ENCODE measurements at regions not wholly inside any gene's neighbourhood (a gene's known extent, or its start where the extent isn't known, plus 50 kb on each side); places are given as distances from the start of the nearest gene placed in this dataset.

DNA sequence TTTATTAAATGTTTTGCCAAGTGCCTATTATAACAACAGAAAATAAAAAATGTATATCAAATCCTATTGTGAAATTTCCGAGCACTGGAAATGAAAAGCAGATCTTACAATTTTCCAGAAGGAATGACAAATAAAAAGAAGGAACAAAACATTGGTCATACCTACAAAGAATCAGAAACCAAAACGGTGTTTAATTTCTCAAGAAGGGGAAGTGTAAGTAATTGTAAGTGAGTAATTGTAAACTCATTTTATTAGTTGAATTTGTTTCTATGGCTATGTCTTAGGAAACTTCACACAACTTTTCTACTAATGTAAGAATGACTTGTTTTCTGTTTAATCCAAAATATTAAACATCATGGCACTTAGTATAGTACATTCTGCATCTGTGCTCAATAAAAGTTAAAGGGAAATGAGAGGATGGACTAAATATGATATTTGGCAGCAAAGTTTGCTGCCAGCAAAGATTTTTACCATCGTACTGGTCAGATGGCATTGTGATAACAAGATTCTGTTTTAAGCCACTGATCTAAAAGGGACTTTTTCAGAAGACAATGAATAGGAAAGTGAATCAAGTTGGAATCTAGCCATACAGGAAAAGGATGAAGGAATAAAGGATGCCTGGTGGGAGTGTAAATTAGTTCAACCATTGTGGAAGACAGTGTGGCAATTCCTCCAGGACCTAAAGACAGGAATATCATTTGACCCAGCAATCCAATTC lies 232.4 kb downstream of the NFKBIZ start:
- DNase-seq (ENCODE audit: low read depth, low spot score): no peak

DNA sequence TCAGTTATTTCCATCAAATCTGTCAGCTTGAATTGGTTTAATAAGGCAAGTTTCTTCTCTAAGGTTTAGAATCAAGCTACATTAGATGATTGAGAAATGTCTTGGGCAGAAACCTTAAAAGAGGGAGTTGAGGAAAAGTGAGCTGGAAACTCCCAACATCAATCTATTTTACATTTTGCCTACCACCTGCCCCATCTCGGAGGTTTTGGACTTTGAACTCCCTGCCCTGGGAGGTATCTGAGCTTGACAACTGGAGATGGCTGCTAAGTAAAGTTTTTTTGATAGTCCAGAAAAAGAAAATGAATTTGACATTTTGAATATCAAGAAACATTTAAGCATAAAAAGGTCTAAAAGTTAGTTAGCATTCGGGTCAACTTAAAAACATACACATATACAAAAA lies 234.2 kb downstream of the NFKBIZ start:
- no peak for DNase-seq (ENCODE audit: low read depth, low spot score)

DNA sequence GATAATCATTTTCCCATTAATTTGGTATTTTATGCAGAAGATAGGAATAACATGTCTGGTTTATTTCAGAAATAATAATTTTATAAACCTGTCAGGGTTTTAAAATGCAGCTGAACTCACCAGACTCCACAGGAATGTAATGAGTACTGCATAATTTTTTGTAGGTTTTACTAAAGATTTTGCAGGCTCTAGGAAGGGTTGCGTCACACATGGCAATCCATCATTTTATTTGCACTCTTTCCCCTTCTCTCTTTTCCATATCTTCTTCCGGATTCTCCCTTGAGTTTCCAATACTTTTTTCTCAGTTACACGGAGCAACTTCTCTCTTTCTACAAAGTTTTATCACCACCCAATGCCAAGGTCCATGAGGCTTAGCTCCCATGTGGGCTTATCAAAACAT lies 234.7 kb downstream of the NFKBIZ start:
- DNase-seq (ENCODE audit: low read depth, low spot score): no peak

DNA sequence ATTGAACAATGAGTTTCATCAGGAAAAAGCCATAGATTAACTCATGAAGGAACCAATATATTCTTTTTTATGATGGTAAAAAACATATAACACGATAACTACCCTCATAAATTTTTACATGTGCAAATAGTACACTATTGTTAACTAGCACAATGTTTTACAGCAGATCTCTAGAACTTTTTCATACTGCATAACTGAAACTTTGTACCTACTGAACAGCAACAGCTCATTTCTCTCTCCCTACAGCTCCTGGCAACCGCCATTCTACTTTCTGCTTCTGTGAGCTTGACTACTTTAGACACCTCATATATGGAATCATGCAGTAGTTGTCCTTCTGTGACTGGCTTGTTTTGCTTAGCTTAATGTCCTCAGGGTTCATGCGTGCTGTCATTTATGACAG lies 235.4 kb downstream of the NFKBIZ start:
- no peak for DNase-seq (ENCODE audit: low read depth, low spot score)

DNA sequence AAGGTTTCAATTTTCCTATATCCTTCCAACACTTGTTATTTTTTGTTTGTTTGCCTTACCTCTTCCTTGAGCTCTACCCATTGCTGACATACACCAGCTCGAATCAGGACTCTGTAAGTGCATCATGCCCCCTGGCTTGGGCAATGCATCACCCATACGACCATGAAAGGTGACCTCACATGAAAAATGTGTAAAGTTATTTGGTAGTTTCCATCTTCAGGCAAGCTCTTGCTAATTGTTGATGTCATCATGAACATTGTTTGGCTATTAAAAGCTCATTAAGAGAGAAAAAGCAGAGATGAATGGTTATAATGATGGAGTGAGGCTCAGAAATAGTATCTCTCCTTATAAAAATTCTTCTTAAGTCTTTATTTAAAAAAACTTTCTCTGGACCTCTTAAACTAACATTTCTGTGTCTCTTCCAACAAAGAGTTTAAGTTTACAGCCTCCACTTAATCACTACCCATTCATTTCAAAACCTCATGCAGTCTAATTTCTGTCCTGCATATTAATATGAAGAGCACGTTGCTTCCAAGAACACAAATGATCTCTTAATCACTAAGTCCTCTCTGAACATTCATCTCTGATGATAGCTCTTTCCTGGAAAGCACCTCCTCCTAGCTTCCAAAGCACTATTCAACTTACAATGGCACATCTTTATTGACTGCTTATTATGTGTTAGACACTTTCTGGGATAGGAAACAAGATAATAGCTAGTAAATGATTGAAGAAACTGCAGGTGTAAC lies 236.3 kb downstream of the NFKBIZ start:
- no peak for DNase-seq (ENCODE audit: low read depth, low spot score)

DNA sequence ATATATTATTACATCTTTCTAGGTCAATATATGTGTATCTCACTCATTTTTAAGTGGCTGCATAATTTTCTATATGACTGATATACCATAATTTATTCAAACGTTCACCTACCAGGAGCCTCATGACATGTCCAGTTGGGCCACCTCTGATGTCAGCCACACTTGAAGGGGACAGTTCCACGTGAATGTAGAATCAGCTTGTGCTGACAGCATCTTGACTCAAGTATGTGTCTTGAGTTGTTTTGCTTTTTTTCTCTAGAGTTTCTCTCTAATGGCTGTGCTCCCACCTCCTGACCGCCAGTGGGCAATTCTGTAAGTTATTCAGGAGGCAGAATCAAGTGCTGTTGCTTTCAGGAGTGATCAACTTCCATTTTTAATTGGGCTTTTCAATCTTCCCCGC lies 237.9 kb downstream of the NFKBIZ start:
- no peak for DNase-seq (ENCODE audit: low read depth, low spot score)

DNA sequence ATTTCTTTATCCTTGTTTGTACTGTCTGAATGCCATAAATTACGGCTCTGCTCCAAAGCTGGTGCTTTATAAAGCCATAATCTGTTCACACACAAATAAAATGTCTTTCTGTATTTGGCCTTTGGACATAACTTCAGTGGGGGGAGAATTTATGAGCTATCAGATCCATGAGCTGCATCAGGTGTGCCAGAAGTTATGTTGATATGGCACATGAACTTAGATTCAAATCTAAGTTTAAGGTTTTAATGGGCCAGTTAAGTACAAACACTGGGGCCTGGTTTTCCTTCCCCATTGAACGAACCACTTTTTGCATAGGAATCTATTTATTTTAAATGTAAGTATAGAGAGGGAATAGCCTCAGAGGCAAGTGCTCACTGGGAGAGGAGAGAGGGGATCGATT lies 239.9 kb downstream of the NFKBIZ start:
- no peak for DNase-seq (ENCODE audit: low read depth, low spot score)

DNA sequence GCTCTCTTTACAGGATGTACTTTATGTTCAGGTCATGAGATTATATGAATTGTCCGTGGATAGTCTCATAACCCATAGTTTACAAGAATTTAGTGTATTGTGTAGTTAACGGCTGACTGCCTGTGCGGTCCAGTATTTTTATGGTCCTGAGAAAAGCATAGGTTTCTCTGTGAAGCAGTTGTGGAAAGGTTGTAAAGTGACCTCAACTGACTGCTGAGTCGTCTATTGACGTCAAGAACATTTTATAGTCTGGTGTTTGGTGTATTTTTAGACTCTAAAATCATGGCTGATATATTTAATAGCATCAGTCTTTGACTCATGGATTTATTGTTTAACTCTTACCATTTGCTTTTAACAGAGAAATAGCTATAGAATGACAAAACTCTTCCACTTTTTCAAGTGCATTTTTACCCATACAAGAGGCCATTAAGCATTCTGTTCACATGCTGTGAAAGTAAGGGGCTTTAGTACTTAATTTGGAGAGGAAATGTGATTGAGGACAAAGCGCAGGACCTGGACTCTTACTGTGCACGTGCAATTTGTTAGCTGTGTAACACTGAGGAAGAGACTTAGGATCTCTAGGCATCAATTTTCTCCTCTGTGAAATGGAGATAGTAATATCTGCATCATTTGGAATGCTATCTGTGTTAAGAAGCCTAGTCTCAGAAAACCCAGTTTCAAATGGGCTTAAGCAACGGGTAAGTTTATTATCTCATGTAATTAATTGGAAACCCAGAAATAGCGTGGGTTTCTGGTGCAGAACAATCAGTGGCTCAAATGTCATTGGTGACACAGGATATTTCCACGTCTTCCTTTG lies 240.8 kb downstream of the NFKBIZ start:
- DNase-seq (ENCODE audit: low read depth, low spot score): no peak

DNA sequence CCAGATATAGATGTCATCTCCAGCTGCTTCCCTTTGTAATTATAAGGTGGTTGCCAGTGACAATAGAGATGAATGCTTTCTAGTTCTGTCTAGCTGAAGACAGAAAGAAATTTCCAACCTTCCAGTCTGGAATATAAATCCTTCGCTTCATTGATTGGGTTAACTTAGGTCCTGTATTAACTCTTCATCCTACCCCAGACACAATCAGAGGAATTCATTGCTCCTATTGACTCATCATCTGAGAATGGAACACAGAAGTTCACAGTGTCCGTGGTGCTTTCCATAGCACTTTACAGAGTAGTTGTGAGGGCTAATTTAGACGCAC lies 241.4 kb downstream of the NFKBIZ start:
- DNase-seq (ENCODE audit: low read depth, low spot score): no peak

DNA sequence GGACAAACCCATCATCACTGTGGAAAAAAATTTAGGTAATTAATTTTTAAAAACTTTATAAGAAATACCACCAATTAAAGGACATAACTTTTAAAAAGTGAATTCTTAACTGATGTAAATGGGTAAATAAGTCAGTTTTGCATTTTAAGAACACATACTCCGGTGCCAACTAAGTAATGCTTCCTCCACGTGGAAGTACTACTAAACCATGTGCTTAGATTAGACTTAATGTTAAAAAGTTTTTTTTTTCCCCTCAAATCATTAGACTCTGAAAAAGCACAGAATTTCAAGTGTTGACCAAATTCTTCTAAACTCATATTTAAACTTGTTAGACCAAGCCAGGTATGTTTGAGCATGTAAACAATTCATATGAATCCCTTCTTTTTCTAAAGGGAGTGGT lies 242.0 kb downstream of the NFKBIZ start:
- DNase-seq (ENCODE audit: low read depth, low spot score): no peak

DNA sequence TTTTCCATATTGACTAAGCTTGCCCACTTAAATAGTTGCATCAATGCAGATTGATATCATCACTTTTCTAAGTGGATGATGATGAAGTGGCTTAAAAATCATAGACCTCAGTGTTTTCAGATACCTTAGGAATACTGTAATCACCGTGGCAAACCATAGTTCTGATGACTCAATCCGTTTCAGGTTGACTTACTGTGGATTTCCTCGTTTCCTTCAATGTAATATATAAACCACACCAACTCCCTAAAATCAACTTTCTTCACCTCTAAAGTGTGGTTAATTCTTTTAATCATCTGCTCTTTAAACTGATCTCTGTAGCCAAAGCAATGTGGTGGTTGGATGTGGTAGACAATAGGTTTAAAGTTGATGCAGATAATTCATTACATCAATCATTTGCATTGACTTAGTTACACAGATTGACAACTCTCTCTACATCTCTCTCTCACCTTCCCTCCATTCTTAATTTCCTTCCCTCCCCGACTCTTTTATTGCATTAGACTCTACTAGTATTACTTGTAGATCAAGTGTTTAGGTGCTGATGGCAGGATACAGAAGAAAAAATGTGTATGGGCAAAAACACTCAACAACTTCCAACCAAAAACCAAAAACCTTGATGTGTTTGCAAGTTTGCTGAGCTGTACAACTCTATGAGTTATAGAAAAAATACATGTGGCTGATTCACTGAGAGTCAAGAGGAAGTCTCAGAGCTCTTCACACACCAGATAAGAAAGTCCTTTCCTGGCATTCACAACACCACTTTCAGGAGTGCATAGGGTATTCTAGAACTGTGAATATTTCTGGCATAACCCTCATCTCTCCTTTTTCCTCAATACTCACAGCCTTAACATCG lies 243.5 kb downstream of the NFKBIZ start:
- DNase-seq (ENCODE audit: low read depth, low spot score): no peak

DNA sequence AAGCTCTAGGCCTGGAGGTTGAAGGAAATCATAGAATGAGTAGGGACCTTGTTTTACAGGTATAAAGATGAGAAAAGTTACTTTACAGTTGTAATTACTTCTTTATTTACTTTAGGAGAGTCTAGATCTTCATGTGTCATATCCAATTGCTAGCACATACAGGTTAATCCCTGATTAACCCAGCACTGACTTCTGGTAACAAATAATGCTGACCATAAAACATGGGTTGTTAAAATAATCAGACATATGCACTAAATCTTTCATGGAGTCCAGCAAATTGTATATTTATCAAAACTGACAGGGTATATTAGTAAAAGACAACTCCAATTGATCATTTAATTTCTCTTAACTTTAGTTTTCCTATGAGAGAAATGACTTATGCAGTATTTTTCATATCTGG lies 245.2 kb downstream of the NFKBIZ start:
- DNase-seq (ENCODE audit: low read depth, low spot score): no peak

DNA sequence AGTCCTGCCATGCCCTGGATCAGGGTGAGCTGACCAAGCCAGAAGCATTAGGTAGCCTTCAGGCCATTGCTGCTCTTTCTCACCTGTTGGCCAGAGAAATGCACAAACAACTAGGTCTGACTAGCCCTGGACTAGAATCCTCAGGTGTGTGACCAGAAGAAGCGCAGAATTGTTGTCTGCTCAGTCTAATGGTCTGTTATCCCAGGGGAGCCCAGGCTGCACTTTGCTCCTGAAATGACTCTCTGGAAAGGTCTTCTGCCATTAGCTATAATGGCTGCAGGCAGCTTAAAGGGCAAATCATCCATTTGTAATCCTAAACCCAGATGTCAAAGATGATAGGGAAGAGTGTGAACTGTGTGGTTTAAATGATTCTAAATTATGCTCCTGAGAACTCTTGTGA lies 246.1 kb downstream of the NFKBIZ start:
- no peak for DNase-seq (ENCODE audit: low read depth, low spot score)

DNA sequence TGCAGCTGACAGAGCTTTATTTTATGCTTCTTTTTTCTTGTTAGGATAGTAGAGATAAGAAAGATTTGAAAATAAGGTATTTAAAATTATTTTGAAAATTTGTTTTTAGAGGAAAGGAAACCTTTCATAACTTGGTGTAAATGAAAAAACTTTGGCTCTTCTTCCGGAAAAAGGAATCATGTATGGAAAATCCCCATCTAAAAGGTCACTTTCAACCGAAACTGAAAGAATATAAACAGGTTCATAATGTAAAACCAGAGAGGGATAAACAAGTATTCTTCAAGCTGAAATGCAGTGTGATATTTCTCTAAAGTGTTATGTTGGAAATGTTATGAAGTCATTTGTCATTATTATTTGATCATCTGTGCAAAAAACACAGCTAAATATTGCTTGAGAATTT lies 246.8 kb downstream of the NFKBIZ start:
- no peak for DNase-seq (ENCODE audit: low read depth, low spot score)

DNA sequence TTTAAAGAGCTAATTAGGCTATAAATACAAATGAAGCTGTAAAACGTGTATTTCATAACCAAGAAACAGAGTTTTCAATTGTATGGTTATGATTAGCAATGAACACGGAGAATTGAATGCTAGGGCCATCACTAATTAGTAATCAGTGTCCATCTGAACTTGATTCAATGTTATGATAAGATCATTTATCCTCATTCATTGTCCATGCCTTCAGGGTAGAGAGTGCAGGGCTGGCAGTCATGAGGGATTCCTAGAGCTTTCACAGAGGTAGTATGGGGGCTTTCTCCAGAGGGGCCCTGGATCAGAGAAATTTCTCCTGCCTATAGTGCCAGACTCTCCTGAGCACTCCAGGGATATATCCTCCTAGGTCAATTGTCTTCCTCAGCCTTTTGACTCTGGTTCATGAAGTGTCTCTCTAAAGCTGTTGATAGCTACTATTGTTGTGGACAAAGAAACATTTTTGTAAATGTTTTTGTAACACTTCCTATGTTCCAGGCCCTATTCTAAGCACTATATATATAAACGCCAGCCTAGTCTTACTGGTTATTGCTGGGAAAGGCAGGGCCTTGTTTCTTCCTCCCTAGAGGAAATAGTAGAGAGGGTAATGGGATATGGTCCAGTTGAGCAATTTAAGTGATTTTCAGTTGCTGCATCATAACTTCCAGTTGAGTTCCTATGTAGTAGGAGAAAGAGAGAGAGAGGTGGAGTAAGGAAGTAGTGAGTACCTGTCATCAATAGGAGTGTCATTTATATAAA lies 249.0 kb downstream of the NFKBIZ start:
- no peak for DNase-seq (ENCODE audit: low read depth, low spot score)

DNA sequence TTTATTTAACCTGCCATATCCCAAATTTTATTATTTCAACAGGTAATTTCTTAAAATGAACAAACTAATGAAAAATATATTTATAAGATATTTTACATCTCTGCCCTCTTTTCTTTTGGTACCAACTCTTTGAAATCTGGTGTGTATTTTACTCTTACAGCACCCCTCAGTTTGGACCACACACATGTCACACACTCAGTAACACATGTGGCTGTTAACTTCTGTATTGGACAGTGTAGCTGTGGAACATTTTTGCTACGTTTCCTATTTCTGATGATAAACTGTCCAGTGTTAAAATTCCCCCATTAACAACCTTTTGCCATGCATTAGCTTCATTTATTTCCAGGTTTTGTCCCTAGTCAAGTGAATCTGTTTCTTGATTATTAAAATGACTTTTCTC lies 250.6 kb downstream of the NFKBIZ start:
- no peak for DNase-seq (ENCODE audit: low read depth, low spot score)

DNA sequence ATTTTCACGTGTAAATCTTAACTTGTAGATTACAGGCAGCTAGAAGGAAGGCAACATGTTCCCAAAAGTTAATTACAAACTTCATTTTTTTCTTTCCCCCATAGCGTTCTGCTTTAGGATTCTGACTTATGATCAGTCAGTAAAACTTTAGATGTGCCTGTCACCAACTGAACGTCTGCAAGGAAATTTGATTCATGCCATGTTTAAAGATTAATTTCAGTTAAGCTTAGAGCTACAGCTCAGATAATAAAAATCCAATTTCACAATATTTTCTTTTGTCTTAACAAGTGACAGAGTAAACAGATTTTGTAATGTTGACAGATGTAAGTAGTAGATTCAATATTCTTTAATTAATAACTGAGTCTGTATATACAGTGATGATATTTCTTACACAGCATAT lies 253.1 kb downstream of the NFKBIZ start:
- no peak for DNase-seq (ENCODE audit: low read depth, low spot score)

DNA sequence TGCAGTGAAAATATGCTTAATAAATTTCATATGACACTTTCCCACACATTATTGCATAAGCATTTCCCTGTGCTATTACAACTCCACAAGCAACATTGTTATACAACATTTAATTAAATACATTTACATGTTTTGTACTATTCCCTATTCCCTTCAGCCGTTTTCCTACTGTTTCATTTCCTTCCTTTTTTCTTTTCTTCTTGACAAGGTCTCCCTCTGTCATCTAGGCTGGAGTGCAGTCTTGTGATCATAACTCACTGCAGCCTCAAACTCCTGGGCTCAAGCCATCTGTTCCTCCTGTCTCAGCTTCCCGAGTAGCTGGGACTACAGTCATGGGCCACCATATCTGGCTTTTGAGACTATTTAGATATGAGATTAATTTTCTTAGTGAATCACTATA lies 254.7 kb downstream of the NFKBIZ start:
- DNase-seq (ENCODE audit: low read depth, low spot score): no peak

DNA sequence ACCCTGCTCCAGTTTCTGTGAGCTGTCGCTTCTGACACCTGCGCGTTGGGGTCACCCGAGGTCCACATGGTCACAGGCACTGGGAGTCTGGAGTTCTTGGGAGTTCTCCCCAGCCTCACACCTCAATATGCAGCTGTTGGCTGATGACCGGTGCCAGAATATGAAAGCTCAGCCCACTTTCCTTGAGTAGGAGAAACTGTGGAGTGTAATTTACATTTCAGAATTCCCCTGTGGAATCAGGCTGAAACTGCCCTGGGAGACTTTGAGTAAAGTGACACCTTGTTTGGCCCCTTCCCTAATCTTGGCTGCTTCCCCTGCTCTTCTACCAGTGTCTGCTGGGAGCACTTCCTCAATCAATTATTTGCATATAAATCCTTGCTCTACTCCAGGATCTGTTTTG lies 255.9 kb downstream of the NFKBIZ start:
- DNase-seq (ENCODE audit: low read depth, low spot score): no peak

DNA sequence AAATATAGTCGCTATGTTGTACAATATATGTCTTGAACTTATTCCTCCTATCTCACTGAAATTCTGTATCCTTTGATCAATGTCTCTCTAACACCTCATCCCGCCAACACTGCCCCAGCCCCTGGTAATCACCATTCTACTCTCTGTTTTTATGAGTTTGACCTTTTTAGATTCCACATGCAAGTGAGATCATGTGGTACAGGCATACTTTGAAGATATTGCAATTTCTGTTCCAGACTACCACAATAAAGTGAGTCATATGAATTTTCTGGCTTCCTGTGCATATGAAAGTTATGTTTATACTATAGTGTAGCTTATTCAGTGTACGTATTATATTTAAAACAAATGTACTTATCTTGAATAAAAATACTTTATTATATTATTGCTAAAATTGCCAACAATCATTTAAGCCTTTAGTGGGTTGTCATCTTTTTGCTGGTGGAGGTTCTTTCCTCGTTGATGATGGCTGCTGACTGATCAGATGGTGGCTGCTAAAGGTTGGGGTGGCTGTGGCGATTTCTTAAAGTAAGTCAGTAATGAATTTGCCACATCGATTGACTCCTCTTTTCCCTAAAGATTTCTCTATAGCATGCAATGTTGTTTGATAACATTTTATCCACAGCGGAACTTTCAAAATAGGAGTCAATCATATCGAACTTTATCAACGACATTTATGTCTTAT lies 257.2 kb downstream of the NFKBIZ start:
- no peak for DNase-seq (ENCODE audit: low read depth, low spot score)
